ENCODE measurements at regions not wholly inside any gene's neighbourhood (a gene's known extent, or its start where the extent isn't known, plus 50 kb on each side); places are given as distances from the start of the nearest gene placed in this dataset.

- Mint-ChIP-seq H3K27ac (no peak overlapping the region), H3K4me1 (peaks cover 22% of the 10 kb centered on the region), H3K27me3 (ENCODE audit: low read depth) (no peaks in the 10 kb centered on the region; the same call in 1 of the 2 replicates), H3K4me3 (no peak overlapping the region), H3K36me3 (peaks cover 16% of the 10 kb centered on the region), H3K9me3 (peaks cover 19% of the 10 kb centered on the region)
- DNase-seq (ENCODE audit: low spot score) = no peak
- POLR2A ChIA-PET = no interaction called here
- ATAC-seq = no peak
- TF ChIP-seq MLX (CRISPR knock-in tag; IDR thresholded peaks at IDR 0.05) = no peak
- TF ChIP-seq JUN (CRISPR knock-in tag; IDR thresholded peaks at IDR 0.05) = no peak
- TF ChIP-seq TP53 (CRISPR knock-in tag; IDR thresholded peaks at IDR 0.05) = no peak
- TF ChIP-seq ATF1 (CRISPR knock-in tag; IDR thresholded peaks at IDR 0.05) = no peak
- TF ChIP-seq NFATC4 (CRISPR knock-in tag; IDR thresholded peaks at IDR 0.05) = no peak
- TF ChIP-seq ZNF263 (CRISPR knock-in tag; IDR thresholded peaks at IDR 0.05; ENCODE audit: low read depth) = no peak
- no peak for TF ChIP-seq NFE2L1 (CRISPR knock-in tag; IDR thresholded peaks at IDR 0.05)
- TF ChIP-seq PREB (CRISPR knock-in tag; IDR thresholded peaks at IDR 0.05; ENCODE audit: borderline replicate concordance) = no peak
- TF ChIP-seq OVOL2 (CRISPR knock-in tag; IDR thresholded peaks at IDR 0.05; ENCODE audit: borderline replicate concordance) = no peak
- TF ChIP-seq ELF4 (CRISPR knock-in tag; IDR thresholded peaks at IDR 0.05; ENCODE audit: low read depth) = no peak
- TF ChIP-seq CTCF (IDR thresholded peaks at IDR 0.05) = no peak
- TF ChIP-seq SP1 (CRISPR knock-in tag; conservative IDR thresholded peaks at IDR 0.05) = no peak
- TF ChIP-seq JAZF1 (CRISPR knock-in tag; IDR thresholded peaks at IDR 0.05) = no peak
- TF ChIP-seq HMGXB4 (CRISPR knock-in tag; IDR thresholded peaks at IDR 0.05) = no peak
- CTCF ChIA-PET = no interaction called here
These were observed 1563.6 kb downstream of the OLFM4 start for GRCh38 chr13:54592201-54592600.

- ATAC-seq (no peak), DNase-seq (ENCODE audit: low spot score) (no peak)
- Mint-ChIP-seq H3K27ac (no peak overlapping the region), H3K9me3 (peaks cover 19% of the 10 kb centered on the region), H3K27me3 (ENCODE audit: low read depth) (no peaks in the 10 kb centered on the region; the same call in 1 of the 2 replicates), H3K4me1 (peaks cover 30% of the 10 kb centered on the region), H3K4me3 (no peak overlapping the region), H3K36me3 (peaks cover 16% of the 10 kb centered on the region)
- POLR2A ChIA-PET = no interaction called here
- CTCF ChIA-PET = no interaction called here
- no peak for TF ChIP-seq ZBTB43 (CRISPR knock-in tag; IDR thresholded peaks at IDR 0.05)
- no peak for TF ChIP-seq HMGA2 (CRISPR knock-in tag; IDR thresholded peaks at IDR 0.05)
- TF ChIP-seq CDX4 (CRISPR knock-in tag; IDR thresholded peaks at IDR 0.05; ENCODE audit: borderline replicate concordance) = no peak
- TF ChIP-seq PRDM15 (CRISPR knock-in tag; IDR thresholded peaks at IDR 0.05) = no peak
- TF ChIP-seq NFE2L1 (CRISPR knock-in tag; IDR thresholded peaks at IDR 0.05) = no peak
- TF ChIP-seq ZNF416 (CRISPR knock-in tag; IDR thresholded peaks at IDR 0.05) = no peak
- no peak for TF ChIP-seq ZNF317 (CRISPR knock-in tag; IDR thresholded peaks at IDR 0.05; ENCODE audit: borderline replicate concordance, low read depth)
- no peak for TF ChIP-seq AR (CRISPR knock-in tag; IDR thresholded peaks at IDR 0.05)
- no peak for TF ChIP-seq ZNF219 (CRISPR knock-in tag; IDR thresholded peaks at IDR 0.05; ENCODE audit: borderline replicate concordance)
These were observed 1564.9 kb downstream of the OLFM4 start for GRCh38 chr13:54593504-54593903.
